HG03469 (cell line): ENCODE measurements at regions not wholly inside any gene's neighbourhood (a gene's known extent, or its start where the extent isn't known, plus 50 kb on each side); places are given as distances from the start of the nearest gene placed in this dataset.

Experiments used
- ATAC-seq: cut with Tn5 transposase; IDR thresholded peaks from one replicate; pipeline ENCODE4 v1.9.1; 2021; ENCODE audit warnings: mild to moderate bottlenecking, moderate library complexity, moderate number of reproducible peaks; ENCODE audit not compliant: unreplicated experiment

- ATAC-seq = no peak
Measured at GRCh38 chr6:8525370-8525769, 90.0 kb upstream of the SLC35B3 start.

- ATAC-seq = no peak
Measured at GRCh38 chr6:8513174-8513573, 77.8 kb upstream of the SLC35B3 start.

- ATAC-seq = no peak
Measured at GRCh38 chr6:8507286-8507685, 71.9 kb upstream of the SLC35B3 start.

GRCh38 chr6:8506126-8506525 is 70.8 kb upstream of the SLC35B3 start:
- ATAC-seq = no peak

- no peak for ATAC-seq
Measured at GRCh38 chr6:8499540-8499939, 64.2 kb upstream of the SLC35B3 start.

- ATAC-seq = no peak
Measured at GRCh38 chr6:8494730-8495129, 59.4 kb upstream of the SLC35B3 start.

- no peak for ATAC-seq
Measured at GRCh38 chr6:8492536-8493133, 57.3 kb upstream of the SLC35B3 start.
